ENCODE measurements at regions not wholly inside any gene's neighbourhood (a gene's known extent, or its start where the extent isn't known, plus 50 kb on each side); places are given as distances from the start of the nearest gene placed in this dataset.

GRCh38 chr1:69283516-69283915, 284.2 kb upstream of the LRRC7 start:
- Mint-ChIP-seq H3K4me3 (no peak overlapping the region), H3K27ac (no peak overlapping the region), H3K36me3 (no peaks in the 10 kb centered on the region), H3K4me1 (ENCODE audit: low read depth in 2 of 2) (no peaks in the 10 kb centered on the region), H3K27me3 (no peaks in the 10 kb centered on the region), H3K9me3 (peaks cover 12% of the 10 kb centered on the region)
- DNase-seq (ENCODE audit: low spot score) (no peak), ATAC-seq (no peak)

GRCh38 chr1:69284508-69284907, 283.2 kb upstream of the LRRC7 start:
- Mint-ChIP-seq H3K9me3 (peaks cover 12% of the 10 kb centered on the region), H3K27ac (no peak overlapping the region), H3K36me3 (no peaks in the 10 kb centered on the region), H3K27me3 (no peaks in the 10 kb centered on the region), H3K4me1 (ENCODE audit: low read depth in 2 of 2) (no peaks in the 10 kb centered on the region), H3K4me3 (no peak overlapping the region)
- ATAC-seq (no peak), DNase-seq (ENCODE audit: low spot score) (no peak)

GRCh38 chr1:69288416-69288815, 279.3 kb upstream of the LRRC7 start:
- Mint-ChIP-seq H3K36me3 (no peaks in the 10 kb centered on the region), H3K4me1 (ENCODE audit: low read depth in 2 of 2) (no peaks in the 10 kb centered on the region), H3K27ac (no peak overlapping the region), H3K4me3 (no peak overlapping the region), H3K9me3 (peaks cover 9% of the 10 kb centered on the region), H3K27me3 (no peaks in the 10 kb centered on the region)
- DNase-seq (ENCODE audit: low spot score): no peak
- ATAC-seq: no peak

- H3K36me3 Mint-ChIP-seq: no peaks in the 10 kb centered on the region
- no peak overlapping the region for H3K4me3 Mint-ChIP-seq
- ATAC-seq (no peak), DNase-seq (ENCODE audit: low spot score) (no peak)
- H3K27me3 Mint-ChIP-seq: no peaks in the 10 kb centered on the region
- H3K9me3 Mint-ChIP-seq: peaks cover 7% of the 10 kb centered on the region
- no peaks in the 10 kb centered on the region for H3K4me1 Mint-ChIP-seq (ENCODE audit: low read depth in 2 of 2)
- H3K27ac Mint-ChIP-seq: no peak overlapping the region
Observed at GRCh38 chr1:69290291-69290690, 277.4 kb upstream of the LRRC7 start.

GRCh38 chr1:69291541-69291940, 276.2 kb upstream of the LRRC7 start:
- DNase-seq (ENCODE audit: low spot score) (no peak), ATAC-seq (no peak)
- no peak overlapping the region for H3K4me3 Mint-ChIP-seq
- no peak overlapping the region for H3K27ac Mint-ChIP-seq
- H3K4me1 Mint-ChIP-seq (ENCODE audit: low read depth in 2 of 2): no peaks in the 10 kb centered on the region
- H3K9me3 Mint-ChIP-seq: peaks cover 6% of the 10 kb centered on the region
- no peaks in the 10 kb centered on the region for H3K36me3 Mint-ChIP-seq
- no peaks in the 10 kb centered on the region for H3K27me3 Mint-ChIP-seq

GRCh38 chr1:69292833-69293232, 274.9 kb upstream of the LRRC7 start:
- H3K27ac Mint-ChIP-seq: no peak overlapping the region
- ATAC-seq (no peak), DNase-seq (ENCODE audit: low spot score) (no peak)
- H3K4me3 Mint-ChIP-seq: no peak overlapping the region
- peaks cover 2% of the 10 kb centered on the region for H3K36me3 Mint-ChIP-seq
- peaks cover 3% of the 10 kb centered on the region for H3K9me3 Mint-ChIP-seq
- no peaks in the 10 kb centered on the region for H3K27me3 Mint-ChIP-seq
- no peaks in the 10 kb centered on the region for H3K4me1 Mint-ChIP-seq (ENCODE audit: low read depth in 2 of 2)

GRCh38 chr1:69294171-69294570, 273.6 kb upstream of the LRRC7 start:
- no peak for DNase-seq (ENCODE audit: low spot score)
- H3K36me3 Mint-ChIP-seq: peaks cover 4% of the 10 kb centered on the region
- peaks cover 7% of the 10 kb centered on the region for H3K9me3 Mint-ChIP-seq
- H3K27me3 Mint-ChIP-seq: no peaks in the 10 kb centered on the region
- no peak overlapping the region for H3K4me3 Mint-ChIP-seq
- ATAC-seq: no peak
- no peak overlapping the region for H3K27ac Mint-ChIP-seq
- H3K4me1 Mint-ChIP-seq (ENCODE audit: low read depth in 2 of 2): no peaks in the 10 kb centered on the region

GRCh38 chr1:69295265-69295664, 272.5 kb upstream of the LRRC7 start:
- no peaks in the 10 kb centered on the region for H3K27me3 Mint-ChIP-seq
- no peak overlapping the region for H3K27ac Mint-ChIP-seq
- peaks cover 4% of the 10 kb centered on the region for H3K36me3 Mint-ChIP-seq
- peaks cover 7% of the 10 kb centered on the region for H3K9me3 Mint-ChIP-seq
- H3K4me1 Mint-ChIP-seq (ENCODE audit: low read depth in 2 of 2): no peaks in the 10 kb centered on the region
- no peak for DNase-seq (ENCODE audit: low spot score)
- H3K4me3 Mint-ChIP-seq: no peak overlapping the region
- ATAC-seq: no peak

- Mint-ChIP-seq H3K36me3 (no peaks in the 10 kb centered on the region), H3K4me1 (ENCODE audit: low read depth in 2 of 2) (no peaks in the 10 kb centered on the region), H3K9me3 (peaks cover 23% of the 10 kb centered on the region), H3K27me3 (no peaks in the 10 kb centered on the region), H3K4me3 (no peak overlapping the region), H3K27ac (no peak overlapping the region)
- ATAC-seq (no peak), DNase-seq (ENCODE audit: low spot score) (no peak)
Observed at GRCh38 chr1:69305621-69306020, 262.1 kb upstream of the LRRC7 start.

- H3K9me3 Mint-ChIP-seq: peaks cover 18% of the 10 kb centered on the region
- ATAC-seq: no peak
- H3K27me3 Mint-ChIP-seq: no peaks in the 10 kb centered on the region
Observed at GRCh38 chr1:69312055-69312732, 255.5 kb upstream of the LRRC7 start.

GRCh38 chr1:69313118-69313517, 254.6 kb upstream of the LRRC7 start:
- no peak overlapping the region for H3K4me3 Mint-ChIP-seq
- peaks cover 11% of the 10 kb centered on the region for H3K9me3 Mint-ChIP-seq
- H3K27ac Mint-ChIP-seq: no peak overlapping the region
- no peaks in the 10 kb centered on the region for H3K36me3 Mint-ChIP-seq
- no peak for DNase-seq (ENCODE audit: low spot score)
- H3K4me1 Mint-ChIP-seq (ENCODE audit: low read depth in 2 of 2): no peaks in the 10 kb centered on the region
- H3K27me3 Mint-ChIP-seq: no peaks in the 10 kb centered on the region
- ATAC-seq: no peak

More at GRCh38 chr1:69312055-69312732, 255.5 kb upstream of the LRRC7 start:
- Mint-ChIP-seq H3K4me3 (no peak overlapping the region), H3K4me1 (ENCODE audit: low read depth in 2 of 2) (no peaks in the 10 kb centered on the region), H3K27ac (no peak overlapping the region), H3K36me3 (no peaks in the 10 kb centered on the region)
- DNase-seq (ENCODE audit: low spot score): no peak

- H3K27me3 Mint-ChIP-seq: no peaks in the 10 kb centered on the region
- DNase-seq (ENCODE audit: low spot score) (no peak), ATAC-seq (no peak)
Observed at GRCh38 chr1:69315416-69315815, 252.3 kb upstream of the LRRC7 start.

GRCh38 chr1:69315823-69316222, 251.9 kb upstream of the LRRC7 start:
- peak in 1 of 2 donors; percentile 36 for ATAC-seq
- no peaks in the 10 kb centered on the region for H3K36me3 Mint-ChIP-seq

More at GRCh38 chr1:69315416-69315815, 252.3 kb upstream of the LRRC7 start:
- H3K9me3 Mint-ChIP-seq: peaks cover 14% of the 10 kb centered on the region
- H3K27ac Mint-ChIP-seq: no peak overlapping the region
- H3K4me3 Mint-ChIP-seq: no peak overlapping the region
- no peaks in the 10 kb centered on the region for H3K4me1 Mint-ChIP-seq (ENCODE audit: low read depth in 2 of 2)
- H3K36me3 Mint-ChIP-seq: no peaks in the 10 kb centered on the region

GRCh38 chr1:69319287-69319686, 248.4 kb upstream of the LRRC7 start:
- Mint-ChIP-seq H3K4me1 (ENCODE audit: low read depth in 2 of 2) (no peaks in the 10 kb centered on the region), H3K27me3 (no peaks in the 10 kb centered on the region), H3K9me3 (peaks cover 19% of the 10 kb centered on the region), H3K36me3 (peaks cover 4% of the 10 kb centered on the region), H3K27ac (no peak overlapping the region), H3K4me3 (no peak overlapping the region)
- DNase-seq (ENCODE audit: low spot score) (no peak), ATAC-seq (no peak)

More at GRCh38 chr1:69315823-69316222, 251.9 kb upstream of the LRRC7 start:
- Mint-ChIP-seq H3K9me3 (peaks cover 14% of the 10 kb centered on the region), H3K4me1 (ENCODE audit: low read depth in 2 of 2) (no peaks in the 10 kb centered on the region), H3K27ac (no peak overlapping the region), H3K27me3 (no peaks in the 10 kb centered on the region), H3K4me3 (no peak overlapping the region)
- DNase-seq (ENCODE audit: low spot score): no peak

GRCh38 chr1:69320757-69321211, 246.9 kb upstream of the LRRC7 start:
- peaks cover 4% of the 10 kb centered on the region for H3K36me3 Mint-ChIP-seq
- DNase-seq (ENCODE audit: low spot score): no peak
- H3K27me3 Mint-ChIP-seq: no peaks in the 10 kb centered on the region
- H3K4me3 Mint-ChIP-seq: no peak overlapping the region
- ATAC-seq: no peak
- H3K27ac Mint-ChIP-seq: no peak overlapping the region
- peaks cover 12% of the 10 kb centered on the region for H3K9me3 Mint-ChIP-seq
- no peaks in the 10 kb centered on the region for H3K4me1 Mint-ChIP-seq (ENCODE audit: low read depth in 2 of 2)
